A549 (cell line): ENCODE measurements at regions not wholly inside any gene's neighbourhood (a gene's known extent, or its start where the extent isn't known, plus 50 kb on each side); places are given as distances from the start of the nearest gene placed in this dataset.

Experiments used
- ATAC-seq, 2 experiments: fragments of 200-7000 bp in 1 of 2; fragments of >200 bp in 1 of 2; cut with Nextera tagmentation in 1 of 2; cut with Tn5 transposase in 1 of 2; 3 replicates each; pipeline versions ENCODE4 v1.8.0 to v1.9.1; 2018 to 2020; ENCODE audit warnings: mild to moderate bottlenecking in 1 of 2, moderate library complexity in 1 of 2
- CTCF ChIA-PET: fragments of 300-600 bp; sonication (Branson Sonifier 250); formaldehyde crosslinking; extraction: SDS; loops from one replicate; lab custom pipeline; 2021; ENCODE audit warnings: antibody characterized with exemption, inconsistent platforms; lab: Yijun Ruan, JAX
- POLR2A ChIA-PET: fragments of 350-600 bp; formaldehyde crosslinking; extraction: SDS; loops from one replicate; lab custom pipeline; 2021; ENCODE audit warnings: antibody characterized with exemption, inconsistent platforms; lab: Yijun Ruan, JAX
- DNase-seq, 2 experiments: peaks; one replicate each; pipeline versions ENCODE4 v3.0.0 to v3.0.0-alpha.2; 2011 to 2016; ENCODE audit warnings: low read depth in 1 of 2, low spot score in 1 of 2
- FAIRE-seq: peaks from 2 replicates; lab custom pipeline; 2011; peaks lifted over from hg19 to GRCh38; lab: Jason Lieb, UNC
- H3K27ac ChIP-seq, 2 experiments: fragments of >200 bp; sonication (Bioruptor Twin); formaldehyde crosslinking; 3 replicates each; pipeline ENCODE4 v1.5.1; 2016 to 2017
- H3K4me1 ChIP-seq: fragments of >200 bp; sonication (Bioruptor Twin); formaldehyde crosslinking; 3 replicates; pipeline ENCODE4 v1.6.1; 2016
- H3K4me2 ChIP-seq: fragments of >200 bp; sonication (Bioruptor Twin); formaldehyde crosslinking; 3 replicates; pipeline ENCODE4 v1.6.1; 2016
- H3K4me3 ChIP-seq: fragments of >200 bp; sonication (Bioruptor Twin); formaldehyde crosslinking; 3 replicates; pipeline ENCODE4 v1.5.1; 2016
- H3K9me3 ChIP-seq: fragments of >200 bp; sonication (Bioruptor Twin); formaldehyde crosslinking; 3 replicates; pipeline ENCODE4 v1.6.1; 2016
- BCL3 ChIP-seq: fragments of >200 bp; sonication (Bioruptor Twin); formaldehyde crosslinking; IDR thresholded peaks from 3 replicates; pipeline ENCODE4 v1.6.1; 2016
- BHLHE40 ChIP-seq: IDR thresholded peaks from 2 replicates; pipeline ENCODE4 v1.6.1; 2012; ENCODE audit warnings: low read depth, low read length, inconsistent platforms
- CBX8 ChIP-seq: fragments of 200-600 bp; sonication (generic); IDR thresholded peaks from 2 replicates; pipeline ENCODE4 v1.6.1; 2016
- CHD2 ChIP-seq: fragments of 150-350 bp; IDR thresholded peaks from 2 replicates; pipeline ENCODE4 v1.6.1; 2014; ENCODE audit warnings: low read length; ENCODE audit not compliant: partially characterized antibody
- ESRRA ChIP-seq: fragments of 150-350 bp; IDR thresholded peaks from 2 replicates; pipeline ENCODE4 v1.6.1; 2014; ENCODE audit warnings: mild to moderate bottlenecking, low read length, borderline replicate concordance
- HEYL ChIP-seq: fragments of 250-450 bp; sonication (Bioruptor Pico); IDR thresholded peaks from 2 replicates; pipeline ENCODE4 v1.8.0; 2021; ENCODE audit warnings: mild to moderate bottlenecking, moderate library complexity
- HOXB13 ChIP-seq: fragments of 250-450 bp; sonication (Bioruptor Pico); IDR thresholded peaks from 2 replicates; pipeline ENCODE4 v1.5.0; 2020; ENCODE audit warnings: low read depth, mild to moderate bottlenecking, moderate library complexity
- HOXB5 ChIP-seq: fragments of 250-450 bp; sonication (Bioruptor Pico); IDR thresholded peaks from 2 replicates; pipeline ENCODE4 v1.5.0; 2020; ENCODE audit warnings: mild to moderate bottlenecking, moderate library complexity
- JUNB ChIP-seq: fragments of >200 bp; sonication (Bioruptor Twin); formaldehyde crosslinking; IDR thresholded peaks from 2 replicates; pipeline ENCODE4 v1.6.1; 2016
- KDM1A ChIP-seq: fragments of 200-600 bp; sonication (generic); IDR thresholded peaks from 2 replicates; pipeline ENCODE4 v1.6.1; 2016; ENCODE audit warnings: low read depth, mild to moderate bottlenecking
- MAZ ChIP-seq: fragments of 150-350 bp; IDR thresholded peaks from 2 replicates; pipeline ENCODE4 v1.6.1; 2014; ENCODE audit warnings: antibody characterized with exemption, low read depth, low read length, borderline replicate concordance
- NR3C1 ChIP-seq: fragments of >200 bp; sonication (Bioruptor Twin); formaldehyde crosslinking; IDR thresholded peaks from 3 replicates; pipeline ENCODE4 v1.6.1; 2017
- PHF8 ChIP-seq: fragments of 200-600 bp; sonication (generic); IDR thresholded peaks from 2 replicates; pipeline ENCODE4 v1.6.1; 2016; ENCODE audit warnings: low read depth, mild to moderate bottlenecking, antibody characterized with exemption, moderate library complexity, borderline replicate concordance
- POLR2A ChIP-seq: IDR thresholded peaks from 2 replicates; pipeline ENCODE4 v1.6.1; 2012; ENCODE audit warnings: mild to moderate bottlenecking, low read length
- RCOR1 ChIP-seq: fragments of 150-350 bp; IDR thresholded peaks from 2 replicates; pipeline ENCODE4 v1.6.1; 2014; ENCODE audit warnings: antibody characterized with exemption, low read length, low read depth
- RFX5 ChIP-seq: fragments of 450-650 bp; IDR thresholded peaks from 2 replicates; pipeline ENCODE4 v1.7.1; 2014; ENCODE audit warnings: antibody characterized with exemption, mild to moderate bottlenecking, moderate library complexity
- SREBF2 ChIP-seq: fragments of 450-650 bp; IDR thresholded peaks from 2 replicates; pipeline ENCODE4 v1.6.1; 2014; ENCODE audit warnings: mild to moderate bottlenecking, moderate library complexity
- ZFP36 ChIP-seq: fragments of 450-650 bp; IDR thresholded peaks from 2 replicates; pipeline ENCODE4 v1.6.1; 2014; ENCODE audit warnings: borderline replicate concordance; ENCODE audit not compliant: partially characterized antibody
- ZNF302 ChIP-seq: fragments of 250-450 bp; sonication (Bioruptor Pico); IDR thresholded peaks from 2 replicates; pipeline ENCODE4 v1.9.0; 2021; ENCODE audit warnings: inconsistent platforms, mild to moderate bottlenecking, moderate library complexity
- WGBS: methylation state at CpG from one replicate; pipeline ENCODE4 v1.1.6; 2017; ENCODE audit errors: missing lambda C conversion rate; 5-methylcytosine and 5-hydroxymethylcytosine counted together
- TF ChIP-seq, protein P1 (sequence below): IDR thresholded peaks from 2 replicates; pipeline ENCODE4 v1.6.1; 2012; ENCODE audit warnings: low read depth, borderline replicate concordance
- TF ChIP-seq, protein P2 (sequence below): fragments of 250-450 bp; sonication (Bioruptor Pico); IDR thresholded peaks from 2 replicates; pipeline ENCODE4 v1.5.0; 2021; ENCODE audit warnings: mild to moderate bottlenecking, moderate library complexity, borderline replicate concordance

- Histone ChIP-seq H3K4me2 (no peak overlapping the region), H3K4me3 (no peak overlapping the region), H3K27ac (no peak overlapping the region), H3K9me3 (no peaks in the 10 kb centered on the region), H3K4me1 (no peaks in the 10 kb centered on the region)
- no peak for FAIRE-seq
- no peak for ATAC-seq
- POLR2A ChIA-PET = no interaction called here
- CTCF ChIA-PET = no interaction called here
- TF ChIP-seq HOXB13 (CRISPR knock-in tag) = no peak
- TF ChIP-seq ZFP36 = no peak
- TF ChIP-seq ZNF302 = no peak
- TF ChIP-seq, protein P1, sequence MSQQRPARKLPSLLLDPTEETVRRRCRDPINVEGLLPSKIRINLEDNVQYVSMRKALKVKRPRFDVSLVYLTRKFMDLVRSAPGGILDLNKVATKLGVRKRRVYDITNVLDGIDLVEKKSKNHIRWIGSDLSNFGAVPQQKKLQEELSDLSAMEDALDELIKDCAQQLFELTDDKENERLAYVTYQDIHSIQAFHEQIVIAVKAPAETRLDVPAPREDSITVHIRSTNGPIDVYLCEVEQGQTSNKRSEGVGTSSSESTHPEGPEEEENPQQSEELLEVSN = no peak
- no peak for TF ChIP-seq MAZ
- TF ChIP-seq BHLHE40 = no peak
- TF ChIP-seq BCL3 = no peak
- TF ChIP-seq NR3C1 = no peak
- no peak for TF ChIP-seq RFX5
- TF ChIP-seq ESRRA = no peak
- no peak for TF ChIP-seq POLR2A
- DNase-seq = no peak
- 18% methylated on average over 2 of the region's 2 CpGs for WGBS
These were observed 163.7 kb upstream of the PPP1R2C start for GRCh38 chrX:42941671-42942070.

DNA sequence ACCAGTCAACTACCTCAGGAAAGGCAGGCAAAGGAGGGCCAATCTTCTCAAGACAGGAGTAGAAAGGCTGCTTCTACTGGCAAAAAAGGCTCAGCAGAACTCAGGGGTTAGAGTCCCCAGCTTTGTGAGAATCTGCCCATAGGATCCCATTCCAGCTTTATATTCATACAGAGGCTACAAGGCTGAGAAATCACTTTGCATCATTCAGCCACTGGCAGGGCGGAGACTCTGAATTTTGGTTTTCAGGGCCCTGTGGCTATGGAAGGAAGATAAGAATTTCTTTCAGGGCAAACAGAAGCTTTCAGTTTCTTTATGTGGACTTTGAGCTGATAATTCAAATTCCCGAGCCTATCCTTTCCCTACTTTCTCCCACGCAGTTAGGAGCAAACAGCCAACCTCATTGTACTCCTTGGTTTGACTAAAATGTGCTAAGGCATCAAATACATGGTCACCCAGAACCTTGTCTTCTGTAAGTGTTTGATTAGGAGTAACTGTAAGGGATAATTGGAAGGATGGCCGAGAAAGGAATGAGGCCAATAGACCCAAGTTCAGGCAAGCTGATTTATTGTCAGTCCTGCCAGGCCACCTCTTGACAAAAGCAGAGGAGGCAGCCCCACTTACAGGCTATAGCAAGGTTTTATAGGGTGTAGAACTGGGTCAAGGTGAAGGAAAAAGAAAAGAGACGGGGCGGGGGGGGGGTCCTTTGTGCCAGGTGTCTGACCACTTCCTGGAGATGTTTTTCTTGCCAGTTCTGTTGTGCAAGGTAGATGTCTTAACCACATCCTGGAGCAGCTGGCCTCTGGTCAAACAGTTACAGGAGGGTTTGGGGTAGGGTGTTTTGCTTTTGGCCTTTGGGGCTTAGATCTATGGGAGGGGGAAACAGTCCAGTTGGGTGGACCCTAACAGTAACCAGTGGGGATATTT lies 165.3 kb upstream of the PPP1R2C start:
- ATAC-seq = no peak
- TF ChIP-seq BHLHE40 (no peak), JUNB (no peak), BCL3 (no peak), KDM1A (no peak), PHF8 (no peak), SREBF2 (no peak), HEYL (CRISPR knock-in tag) (no peak), HOXB5 (CRISPR knock-in tag) (no peak), CHD2 (no peak), CBX8 (no peak), MAZ (no peak), RCOR1 (no peak)
- TF ChIP-seq, protein P2, sequence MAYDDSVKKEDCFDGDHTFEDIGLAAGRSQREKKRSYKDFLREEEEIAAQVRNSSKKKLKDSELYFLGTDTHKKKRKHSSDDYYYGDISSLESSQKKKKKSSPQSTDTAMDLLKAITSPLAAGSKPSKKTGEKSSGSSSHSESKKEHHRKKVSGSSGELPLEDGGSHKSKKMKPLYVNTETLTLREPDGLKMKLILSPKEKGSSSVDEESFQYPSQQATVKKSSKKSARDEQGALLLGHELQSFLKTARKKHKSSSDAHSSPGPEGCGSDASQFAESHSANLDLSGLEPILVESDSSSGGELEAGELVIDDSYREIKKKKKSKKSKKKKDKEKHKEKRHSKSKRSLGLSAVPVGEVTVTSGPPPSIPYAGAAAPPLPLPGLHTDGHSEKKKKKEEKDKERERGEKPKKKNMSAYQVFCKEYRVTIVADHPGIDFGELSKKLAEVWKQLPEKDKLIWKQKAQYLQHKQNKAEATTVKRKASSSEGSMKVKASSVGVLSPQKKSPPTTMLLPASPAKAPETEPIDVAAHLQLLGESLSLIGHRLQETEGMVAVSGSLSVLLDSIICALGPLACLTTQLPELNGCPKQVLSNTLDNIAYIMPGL (CRISPR knock-in tag) = no peak
- Histone ChIP-seq H3K4me1 (no peaks in the 10 kb centered on the region), H3K9me3 (no peaks in the 10 kb centered on the region), H3K4me3 (no peak overlapping the region), H3K4me2 (no peak overlapping the region), H3K27ac (no peak overlapping the region)
- ChIA-PET CTCF (no interaction called here), POLR2A (no interaction called here)
- no peak for DNase-seq
- no peak for FAIRE-seq
- 10% methylated on average over 4 of the region's 6 CpGs for WGBS
